Brain microvascular endothelial cell (primary cell): ENCODE measurements at regions not wholly inside any gene's neighbourhood (a gene's known extent, or its start where the extent isn't known, plus 50 kb on each side); places are given as distances from the start of the nearest gene placed in this dataset.
"Not testable (repeated sequence)": the region's sequence is repeated elsewhere in the genome, so short reads cannot be mapped to it uniquely, and the experiment has no call there.

Experiments used
- DNase-seq: peaks from one replicate; pipeline ENCODE4 v3.0.0-alpha.2; 2020
- H3K27ac ChIP-seq: fragments of 250-450 bp; sonication (Bioruptor Pico); 2 replicates; pipeline ENCODE4 v1.5.1; 2020; ENCODE audit warnings: mild to moderate bottlenecking, moderate library complexity
- H3K27me3 ChIP-seq: fragments of 250-450 bp; sonication (Bioruptor Pico); replicated peaks from 2 replicates; pipeline ENCODE4 v1.5.1; 2020; ENCODE audit warnings: mild to moderate bottlenecking
- H3K36me3 ChIP-seq: fragments of 250-450 bp; sonication (Bioruptor Pico); replicated peaks from 2 replicates; pipeline ENCODE4 v1.5.1; 2020; ENCODE audit warnings: mild to moderate bottlenecking
- H3K4me3 ChIP-seq: 2 replicates; pipeline ENCODE4 v1.5.1; 2011; ENCODE audit warnings: low read depth, mild to moderate bottlenecking, control low read depth, low read length, moderate library complexity
- in situ Hi-C: cut with HindIII; loops from 2 replicates; pipeline ENCODE4 v1.10.0; 2017; ENCODE audit warnings: low sequenced_read_pairs, low pct_ligation_motif_present
- TF ChIP-seq, protein P1 (sequence below): IDR thresholded peaks from 2 replicates; pipeline ENCODE4 v1.5.1; 2011; ENCODE audit warnings: low read depth, mild to moderate bottlenecking, moderate library complexity, low read length, control low read depth, inconsistent platforms; ENCODE audit errors: missing control alignments

DNA sequence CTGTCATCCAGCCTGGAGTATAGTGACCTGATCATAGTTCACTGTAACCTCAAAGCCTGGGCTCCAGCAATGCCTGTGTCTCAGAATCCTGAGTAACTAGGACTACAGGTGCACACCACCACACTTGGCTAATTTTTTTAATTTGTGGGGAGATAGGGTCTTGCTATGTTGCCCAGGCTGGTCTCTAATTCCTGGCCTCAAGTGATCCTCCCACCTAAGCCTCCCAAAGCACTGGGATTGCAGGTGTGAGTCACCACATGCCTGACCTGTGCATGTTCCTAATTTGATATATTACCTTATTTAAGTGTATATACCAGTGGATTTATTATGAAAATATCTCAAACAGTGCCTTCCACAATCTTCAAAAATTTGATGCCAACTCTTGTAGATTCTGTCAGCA lies 123.6 kb upstream of the XIRP2 start:
- TF ChIP-seq, protein P1, sequence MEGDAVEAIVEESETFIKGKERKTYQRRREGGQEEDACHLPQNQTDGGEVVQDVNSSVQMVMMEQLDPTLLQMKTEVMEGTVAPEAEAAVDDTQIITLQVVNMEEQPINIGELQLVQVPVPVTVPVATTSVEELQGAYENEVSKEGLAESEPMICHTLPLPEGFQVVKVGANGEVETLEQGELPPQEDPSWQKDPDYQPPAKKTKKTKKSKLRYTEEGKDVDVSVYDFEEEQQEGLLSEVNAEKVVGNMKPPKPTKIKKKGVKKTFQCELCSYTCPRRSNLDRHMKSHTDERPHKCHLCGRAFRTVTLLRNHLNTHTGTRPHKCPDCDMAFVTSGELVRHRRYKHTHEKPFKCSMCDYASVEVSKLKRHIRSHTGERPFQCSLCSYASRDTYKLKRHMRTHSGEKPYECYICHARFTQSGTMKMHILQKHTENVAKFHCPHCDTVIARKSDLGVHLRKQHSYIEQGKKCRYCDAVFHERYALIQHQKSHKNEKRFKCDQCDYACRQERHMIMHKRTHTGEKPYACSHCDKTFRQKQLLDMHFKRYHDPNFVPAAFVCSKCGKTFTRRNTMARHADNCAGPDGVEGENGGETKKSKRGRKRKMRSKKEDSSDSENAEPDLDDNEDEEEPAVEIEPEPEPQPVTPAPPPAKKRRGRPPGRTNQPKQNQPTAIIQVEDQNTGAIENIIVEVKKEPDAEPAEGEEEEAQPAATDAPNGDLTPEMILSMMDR = no peak
- Histone ChIP-seq H3K27ac (no peak overlapping the region), H3K27me3 (no peaks in the 10 kb centered on the region), H3K4me3 (no peak overlapping the region), H3K36me3 (no peaks in the 10 kb centered on the region)
- in situ Hi-C loops = no loop called here
- DNase-seq = no peak

DNA sequence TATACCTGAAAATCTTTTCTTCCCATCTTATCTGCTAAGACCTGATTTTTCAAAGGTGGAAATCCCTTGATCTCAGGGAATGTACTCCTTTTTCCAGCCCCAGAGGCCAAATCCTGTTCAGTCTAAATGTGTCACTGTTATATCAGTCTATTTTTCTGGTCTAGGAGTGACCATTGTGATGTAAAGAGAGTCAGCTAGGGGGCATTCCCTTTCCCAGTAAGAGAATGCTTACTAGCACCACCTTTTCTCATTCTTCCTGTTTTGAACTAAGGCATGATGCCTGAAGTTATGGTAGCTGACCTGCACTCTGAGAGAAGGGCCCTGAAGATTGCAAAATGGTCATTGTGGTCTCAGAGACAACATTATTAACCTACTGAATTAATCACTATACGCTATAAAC lies 124.1 kb upstream of the XIRP2 start:
- H3K36me3 ChIP-seq = no peaks in the 10 kb centered on the region
- in situ Hi-C loops = no loop called here
- TF ChIP-seq, protein P1 = no peak
- H3K4me3 ChIP-seq = no peak overlapping the region
- DNase-seq = no peak
- H3K27ac ChIP-seq = no peak overlapping the region
- no peaks in the 10 kb centered on the region for H3K27me3 ChIP-seq

DNA sequence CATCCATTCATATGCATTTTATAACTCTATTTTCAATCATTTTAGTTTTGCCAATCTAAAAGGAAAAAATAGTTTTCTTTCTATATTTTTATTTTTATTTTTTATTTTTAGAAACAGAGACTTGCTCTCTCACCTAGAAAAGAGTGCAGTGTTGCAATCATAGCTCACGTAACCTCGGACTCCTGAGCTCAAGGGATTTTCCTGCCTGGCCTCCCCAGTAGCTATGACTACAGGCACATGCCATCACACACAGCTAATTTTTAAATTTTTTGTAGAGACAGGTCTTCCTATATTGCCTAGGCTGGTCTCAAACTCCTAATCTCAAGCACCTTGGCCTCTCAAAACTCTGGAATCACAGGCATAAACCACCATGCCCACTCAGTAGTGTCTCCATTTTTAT lies 125.5 kb upstream of the XIRP2 start:
- in situ Hi-C loops = no loop called here
- Histone ChIP-seq H3K27ac (no peak overlapping the region), H3K36me3 (no peaks in the 10 kb centered on the region), H3K27me3 (no peaks in the 10 kb centered on the region), H3K4me3 (no peak overlapping the region)
- TF ChIP-seq, protein P1 = no peak
- DNase-seq = no peak

DNA sequence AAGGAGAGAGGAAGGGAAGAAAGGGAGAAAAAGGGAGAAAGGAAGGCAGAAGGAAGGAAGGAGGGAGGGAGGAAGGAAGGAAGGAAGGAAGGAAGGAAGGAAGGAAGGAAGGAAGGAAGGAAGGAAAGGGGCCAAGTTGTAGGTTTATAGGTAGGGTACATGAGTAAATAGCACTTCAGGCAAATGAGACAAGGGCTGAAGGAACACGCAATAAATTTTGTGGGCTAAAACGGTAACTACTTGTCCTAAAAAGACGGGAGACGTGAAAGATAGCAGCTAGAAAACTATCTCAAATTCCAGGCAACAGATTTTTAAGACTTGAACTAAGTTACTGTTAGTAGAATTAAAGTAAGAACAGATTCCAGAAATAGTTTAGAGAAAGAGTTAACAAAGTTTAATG lies 129.3 kb upstream of the XIRP2 start:
- TF ChIP-seq, protein P1 = no peak
- H3K36me3 ChIP-seq = no peaks in the 10 kb centered on the region
- in situ Hi-C loops = no loop called here
- no peaks in the 10 kb centered on the region for H3K27me3 ChIP-seq
- no peak for DNase-seq
- H3K27ac ChIP-seq = no peak overlapping the region
- H3K4me3 ChIP-seq = no peak overlapping the region

DNA sequence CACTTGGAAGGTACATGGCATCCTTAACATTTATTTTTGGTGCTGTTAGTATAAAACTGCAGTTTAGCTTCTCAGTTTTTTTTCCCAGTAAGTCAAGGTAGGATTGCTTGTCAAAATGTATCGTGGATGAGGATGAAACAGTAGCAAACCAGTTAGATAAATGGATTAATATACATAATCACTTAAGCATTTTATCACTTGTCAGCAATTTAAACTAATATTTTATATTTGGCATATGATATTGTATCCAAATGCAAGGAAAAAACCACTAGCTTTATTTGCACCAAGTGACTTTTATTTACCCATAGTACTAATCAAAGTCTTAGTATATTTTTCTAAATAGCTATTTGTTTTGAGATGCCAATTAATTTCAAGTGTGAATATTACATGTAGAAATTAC lies 137.7 kb upstream of the XIRP2 start:
- no peaks in the 10 kb centered on the region for H3K27me3 ChIP-seq
- no peak overlapping the region for H3K27ac ChIP-seq
- no peaks in the 10 kb centered on the region for H3K36me3 ChIP-seq
- DNase-seq = no peak
- no peak overlapping the region for H3K4me3 ChIP-seq
- TF ChIP-seq, protein P1 = no peak
- in situ Hi-C loops = no loop called here

DNA sequence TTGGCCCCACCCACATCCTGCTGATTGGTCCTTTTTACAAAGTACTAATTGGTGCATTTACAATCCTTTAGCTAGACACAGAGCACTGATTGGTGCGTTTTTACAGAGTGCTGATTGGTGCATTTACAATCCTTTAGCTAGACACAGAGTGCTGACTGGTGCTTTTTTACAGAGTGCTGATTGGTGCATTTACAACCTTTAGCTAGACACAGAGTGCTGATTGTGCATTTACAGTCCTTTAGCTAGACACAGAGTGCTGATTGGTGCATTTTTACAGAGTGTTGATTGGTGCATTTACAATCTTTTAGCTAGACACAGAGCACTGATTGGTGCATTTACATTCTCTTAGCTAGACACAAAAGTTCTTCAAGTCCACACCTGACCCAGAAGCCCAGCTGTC lies 144.2 kb upstream of the XIRP2 start:
- H3K4me3 ChIP-seq, H3K27me3 ChIP-seq, DNase-seq, H3K27ac ChIP-seq, H3K36me3 ChIP-seq, in situ Hi-C loops: not testable (repeated sequence)

DNA sequence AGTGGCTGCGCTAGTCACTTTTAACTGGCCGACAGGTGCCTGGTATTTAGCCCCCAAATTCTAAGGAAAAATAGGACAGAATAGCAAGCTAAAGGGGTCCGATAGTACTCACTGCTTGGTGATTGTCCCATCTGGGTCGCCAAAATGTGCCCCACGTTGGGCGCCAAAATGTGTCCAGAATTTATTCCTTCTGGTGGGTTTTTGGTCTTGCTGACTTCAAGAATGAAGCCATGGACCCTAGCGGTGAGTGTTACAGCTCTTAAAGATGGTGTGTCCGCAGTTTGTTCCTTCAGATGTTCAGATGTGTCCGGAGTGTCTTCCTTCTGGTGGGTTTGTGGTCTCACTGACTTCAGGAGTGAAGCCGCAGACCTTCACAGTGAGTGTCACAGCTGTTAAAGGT lies 144.8 kb upstream of the XIRP2 start:
- in situ Hi-C loops, H3K27me3 ChIP-seq, H3K27ac ChIP-seq, H3K36me3 ChIP-seq, H3K4me3 ChIP-seq: not testable (repeated sequence)
- DNase-seq = peak; percentile 5
